GM21717 (cell line): ENCODE measurements at regions not wholly inside any gene's neighbourhood (a gene's known extent, or its start where the extent isn't known, plus 50 kb on each side); places are given as distances from the start of the nearest gene placed in this dataset.
"Not testable (repeated sequence)": the region's sequence is repeated elsewhere in the genome, so short reads cannot be mapped to it uniquely, and the experiment has no call there.

Experiments
- ATAC-seq: cut with Tn5 transposase; IDR thresholded peaks from one replicate; pipeline ENCODE4 v1.9.1; 2021; ENCODE audit warnings: mild to moderate bottlenecking, moderate library complexity; ENCODE audit not compliant: unreplicated experiment

- no peak for ATAC-seq
Observed at GRCh38 chr10:125252937-125253336, 92.6 kb upstream of the CTBP2 start.

DNA sequence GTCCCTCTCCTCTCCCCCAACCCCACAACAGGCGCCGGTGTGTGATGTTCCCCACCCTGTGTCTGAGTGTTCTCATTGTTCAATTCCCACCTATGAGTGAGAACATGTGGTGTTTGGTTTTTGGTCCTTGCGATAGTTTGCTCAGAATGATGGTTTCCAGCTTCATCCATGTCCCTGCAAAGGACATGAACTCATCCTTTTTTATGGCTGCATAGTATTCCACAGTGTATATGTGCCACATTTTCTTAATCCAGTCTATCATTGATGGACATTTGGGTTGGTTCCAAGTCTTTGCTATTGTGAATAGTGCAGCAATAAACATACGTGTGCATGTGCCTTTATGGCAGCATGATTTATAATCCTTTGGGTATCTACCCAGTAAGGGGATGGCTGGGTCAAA lies 90.5 kb upstream of the CTBP2 start:
- not testable (repeated sequence) for ATAC-seq

DNA sequence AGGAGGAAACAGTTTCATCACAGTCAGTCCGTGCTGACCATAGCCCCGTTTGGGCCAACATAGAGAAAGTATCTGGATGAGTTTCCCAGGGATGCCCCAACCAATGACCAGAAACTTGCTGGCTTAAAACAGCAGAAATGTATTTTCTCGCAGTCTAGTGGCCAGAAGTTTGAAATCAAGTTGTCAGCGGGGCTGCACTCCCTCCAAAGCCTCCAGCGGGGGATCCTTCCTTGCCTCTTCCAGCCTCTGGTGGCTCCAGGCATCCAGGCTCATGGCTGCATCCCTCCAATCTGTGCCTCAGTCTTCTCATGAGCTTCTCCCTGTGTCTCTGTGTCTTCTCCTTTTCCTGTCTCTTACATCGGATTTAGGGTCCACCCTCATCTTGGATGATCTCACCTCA lies 89.6 kb upstream of the CTBP2 start:
- no peak for ATAC-seq

DNA sequence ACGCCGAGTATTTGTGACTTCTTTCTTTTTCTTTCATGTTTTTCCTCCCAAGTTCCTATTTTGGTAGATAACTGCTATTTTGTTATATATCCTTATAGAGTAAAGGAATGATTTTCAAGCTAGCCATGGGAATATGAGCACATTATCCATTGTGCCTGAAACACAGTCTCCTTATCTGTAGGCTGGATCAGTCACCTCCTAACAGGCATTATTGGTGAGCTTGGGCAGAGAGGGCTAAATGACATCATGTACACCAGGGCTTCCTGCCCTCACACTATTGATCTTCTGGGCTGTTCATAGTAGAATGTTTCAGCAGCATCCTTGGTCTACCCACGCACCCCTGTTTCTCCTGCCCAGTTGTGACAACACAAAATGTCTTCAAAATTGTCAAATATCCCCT lies 88.1 kb upstream of the CTBP2 start:
- no peak for ATAC-seq

GRCh38 chr10:125247576-125247975 lies 87.2 kb upstream of the CTBP2 start:
- ATAC-seq, result no peak

DNA sequence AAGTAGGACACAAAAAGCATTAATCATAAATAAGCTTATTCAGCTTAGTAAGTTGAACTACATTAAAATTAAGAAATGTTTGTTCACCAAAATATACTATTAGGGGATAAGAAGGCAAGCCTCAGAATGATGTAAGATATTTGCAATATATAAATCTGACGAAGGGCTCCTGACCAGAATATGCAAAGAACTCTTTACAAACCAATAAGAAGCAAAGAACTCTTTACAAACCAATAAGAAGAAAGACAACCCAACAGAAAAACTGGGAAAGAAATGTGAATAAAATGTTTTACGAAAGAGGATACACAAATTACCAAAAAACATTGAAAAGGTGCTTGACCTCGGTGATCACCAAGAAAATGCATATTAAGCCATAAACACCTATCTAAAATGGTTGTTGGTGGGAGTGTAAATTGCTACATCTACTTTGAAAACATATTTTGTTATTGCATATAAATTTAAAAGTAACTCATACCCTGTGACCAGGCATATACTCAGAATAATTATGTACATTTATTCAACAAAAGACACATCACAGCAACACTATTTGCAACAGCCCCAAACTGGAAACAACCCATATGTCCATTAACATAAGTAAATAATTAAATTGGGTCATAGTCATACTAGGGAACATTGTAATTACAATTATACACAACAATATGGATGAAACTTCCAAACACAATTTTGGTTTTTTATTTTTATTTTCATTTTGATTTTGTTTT lies 83.3 kb upstream of the CTBP2 start:
- no peak for ATAC-seq

- no peak for ATAC-seq
Observed at GRCh38 chr10:125238682-125239081, 78.3 kb upstream of the CTBP2 start.

DNA sequence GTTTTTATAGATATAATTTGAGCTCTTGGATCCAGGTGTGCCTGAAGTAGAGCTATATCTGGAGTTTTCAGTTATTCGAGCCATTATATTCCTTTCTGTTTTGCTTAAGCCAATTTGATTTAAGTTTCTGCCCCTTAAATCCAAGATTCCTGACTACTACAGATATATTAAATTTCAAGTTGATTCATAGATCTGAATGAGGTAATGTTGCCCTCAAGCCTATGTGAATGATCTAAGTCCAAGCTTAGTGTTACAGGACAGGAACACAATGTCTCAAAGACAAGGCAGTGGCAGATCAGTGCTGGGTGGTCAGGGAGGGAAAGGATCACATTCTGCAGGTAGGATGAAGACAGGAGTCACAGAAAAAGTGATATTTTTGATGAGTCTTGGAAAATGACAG lies 75.7 kb upstream of the CTBP2 start:
- no peak for ATAC-seq

DNA sequence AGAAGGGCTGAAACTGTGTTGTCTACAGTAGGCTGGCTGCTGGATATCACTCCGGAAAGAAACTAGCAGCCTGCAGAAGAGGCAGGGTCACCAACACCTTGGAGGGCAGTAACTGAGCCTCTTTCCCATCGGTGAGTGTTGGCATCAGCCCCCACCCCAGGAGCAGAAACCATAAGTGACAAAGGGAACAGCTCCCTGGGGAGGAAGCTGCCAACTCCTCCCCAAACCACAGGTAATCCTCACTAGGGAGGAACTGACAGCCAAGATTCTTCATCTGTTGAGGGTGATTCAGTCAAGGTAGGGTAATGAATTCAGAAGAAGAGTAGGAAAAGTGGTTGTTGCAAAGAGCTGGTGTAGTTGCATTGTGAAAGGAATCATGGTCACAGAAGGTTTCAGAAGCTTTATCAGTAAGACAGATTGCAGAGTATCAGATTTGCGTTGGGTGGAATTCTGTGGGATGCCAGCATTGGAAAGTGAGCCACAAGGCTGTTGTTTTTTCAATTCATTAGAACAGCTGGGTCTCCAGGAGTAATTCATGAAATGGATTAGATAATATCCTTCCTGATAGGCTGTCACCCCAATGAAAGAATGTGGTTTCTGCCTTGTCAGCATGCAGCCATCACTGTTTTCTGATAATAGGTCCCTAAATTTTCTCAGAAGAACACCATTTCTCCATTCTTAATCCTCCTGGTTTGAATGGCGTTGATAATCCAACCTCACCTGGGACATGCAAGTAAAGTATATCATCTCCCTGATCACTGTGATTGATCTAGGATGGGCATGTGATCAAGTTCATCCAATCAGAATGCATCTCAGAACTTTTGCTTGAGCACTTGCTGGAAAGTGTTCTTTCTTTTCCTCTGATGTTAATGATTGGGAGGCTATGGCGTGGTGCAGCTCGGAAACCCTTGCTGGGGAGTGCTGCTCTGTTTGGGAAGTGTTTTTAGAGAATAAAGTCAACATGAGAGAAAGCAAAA lies 75.0 kb upstream of the CTBP2 start:
- no peak for ATAC-seq

GRCh38 chr10:125234576-125234975 lies 74.2 kb upstream of the CTBP2 start:
- not testable (repeated sequence) for ATAC-seq

- no peak for ATAC-seq
Observed at GRCh38 chr10:125233726-125234125, 73.4 kb upstream of the CTBP2 start.

GRCh38 chr10:125232841-125233240 lies 72.5 kb upstream of the CTBP2 start:
- ATAC-seq, result no peak

GRCh38 chr10:125231813-125232475 lies 71.6 kb upstream of the CTBP2 start:
- no peak for ATAC-seq

DNA sequence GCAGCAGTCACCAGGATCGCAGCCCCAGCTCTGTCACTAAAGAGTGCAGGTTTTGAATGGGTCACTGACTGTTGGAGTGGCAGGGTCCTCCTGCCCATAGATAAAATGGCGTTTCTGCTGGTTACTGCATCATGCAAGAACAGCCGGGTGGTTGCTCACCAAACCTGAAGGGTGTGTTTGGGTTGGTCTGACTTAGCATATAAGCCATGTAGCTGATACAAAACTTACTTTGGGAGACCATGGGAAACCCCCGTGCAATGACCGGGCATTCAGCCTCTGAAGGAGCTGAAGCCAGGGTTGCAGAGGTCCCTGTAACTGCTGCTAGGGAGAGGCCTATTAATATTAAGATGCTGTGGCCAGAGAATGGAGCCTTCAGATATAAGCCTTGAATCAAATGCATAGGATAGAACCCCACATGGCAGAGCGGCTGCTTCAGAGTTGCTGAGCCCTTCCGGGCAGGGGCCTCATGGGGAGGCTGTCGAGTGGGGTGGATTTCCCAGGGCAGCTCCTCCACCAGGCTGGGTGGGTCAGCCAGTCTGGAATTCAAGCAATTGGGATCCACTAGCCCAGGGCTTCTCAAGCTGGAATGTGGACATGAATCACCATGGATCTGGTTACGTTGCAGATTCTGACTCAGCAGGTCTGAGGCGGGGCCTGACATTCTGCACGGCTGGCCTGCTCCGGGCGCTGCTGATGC lies 70.9 kb upstream of the CTBP2 start:
- no peak for ATAC-seq

DNA sequence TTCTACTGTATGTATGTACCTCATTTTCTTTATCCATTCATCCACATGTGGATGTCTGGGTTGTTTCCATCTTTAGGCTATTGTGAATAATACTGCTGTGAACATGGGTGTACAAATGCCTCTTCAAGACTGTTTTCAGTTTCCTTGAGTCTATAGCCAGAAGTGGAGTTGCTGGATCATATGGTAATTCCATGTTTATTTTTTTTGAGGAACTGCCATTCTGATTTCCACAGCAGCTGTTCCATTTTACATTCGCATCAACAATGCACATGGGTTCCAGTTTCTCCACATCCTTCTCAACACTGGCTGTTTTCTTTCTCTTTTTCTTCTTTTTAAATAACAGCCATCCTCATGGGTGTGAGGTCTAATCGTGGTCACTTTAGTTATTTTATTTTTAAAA lies 69.9 kb upstream of the CTBP2 start:
- ATAC-seq, result no peak

GRCh38 chr10:125228245-125228940 lies 68.0 kb upstream of the CTBP2 start:
- not testable (repeated sequence) for ATAC-seq

DNA sequence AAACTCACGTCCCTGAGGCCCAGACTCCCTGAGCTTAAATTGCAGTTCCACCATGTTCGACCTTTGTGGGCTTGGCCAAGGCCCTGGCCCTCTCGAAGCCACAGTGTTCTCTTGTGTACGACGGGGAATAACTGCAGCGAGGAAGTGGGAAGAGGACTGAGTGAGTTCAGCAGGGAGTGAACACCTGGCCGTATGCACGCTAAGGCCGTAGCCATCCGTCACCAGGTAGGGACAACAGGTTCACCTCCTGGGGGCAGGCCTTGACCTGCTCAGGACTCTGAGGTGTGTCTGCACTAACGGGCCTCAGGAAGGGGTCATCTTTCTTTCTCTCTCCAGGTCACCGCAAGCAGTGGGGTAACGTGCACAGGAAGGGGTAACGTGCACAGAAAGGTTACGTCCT lies 67.2 kb upstream of the CTBP2 start:
- ATAC-seq, result no peak

GRCh38 chr10:125226823-125227222 lies 66.5 kb upstream of the CTBP2 start:
- no peak for ATAC-seq

DNA sequence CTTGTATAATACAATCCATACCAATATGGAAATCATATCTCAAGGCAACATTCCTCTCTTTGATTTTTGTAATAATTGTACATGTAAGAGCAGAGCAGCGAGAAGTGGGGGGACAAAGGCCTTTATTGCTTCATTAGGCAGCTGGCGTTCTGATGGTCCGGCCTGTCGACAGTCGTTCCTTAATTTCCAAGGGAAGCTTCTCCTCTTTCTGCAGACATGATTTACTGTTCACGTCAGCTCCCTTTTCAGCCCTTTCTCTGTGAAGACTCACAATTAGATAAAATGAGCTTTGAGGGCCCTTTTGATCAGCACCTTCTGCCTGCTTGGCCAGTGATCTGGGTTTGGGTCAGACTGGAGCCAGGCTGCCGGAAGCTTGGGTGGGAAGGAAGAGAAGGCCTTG lies 65.6 kb upstream of the CTBP2 start:
- ATAC-seq, result no peak

GRCh38 chr10:125225051-125225450 lies 64.7 kb upstream of the CTBP2 start:
- no peak for ATAC-seq
